AG04450 (cell line): ENCODE measurements at regions not wholly inside any gene's neighbourhood (a gene's known extent, or its start where the extent isn't known, plus 50 kb on each side); places are given as distances from the start of the nearest gene placed in this dataset.

ENCODE experiments used
- CTCF ChIA-PET: fragments of 300-600, 350-600 bp; formaldehyde crosslinking; extraction: SDS; loops from one replicate; lab custom pipeline; 2022; ENCODE audit warnings: antibody characterized with exemption, inconsistent platforms; lab: Charles Lee
- POLR2A ChIA-PET: fragments of 350-600 bp; formaldehyde crosslinking; extraction: SDS; loops from one replicate; lab custom pipeline; 2021; ENCODE audit warnings: antibody characterized with exemption, inconsistent platforms; lab: Yijun Ruan, JAX
- DNase-seq: peaks from one replicate; pipeline ENCODE4 v3.0.0-alpha.2; 2011; ENCODE audit warnings: low read depth, low spot score
- H3K27ac ChIP-seq: one replicate; pipeline ENCODE4 v1.5.1; 2012; ENCODE audit warnings: low read depth, low read length, control low read depth
- H3K27me3 ChIP-seq: one replicate; pipeline ENCODE4 v1.6.0; 2012; ENCODE audit warnings: low read length; ENCODE audit not compliant: control insufficient read depth, insufficient read depth
- H3K4me3 ChIP-seq: 2 replicates; pipeline ENCODE4 v1.5.1; 2011; ENCODE audit warnings: mild to moderate bottlenecking, low read depth, low read length, control low read depth
- H3K9me3 ChIP-seq: 2 replicates; pipeline ENCODE4 v1.5.1; 2012; ENCODE audit warnings: low read length; ENCODE audit not compliant: control insufficient read depth, insufficient read depth
- CTCF ChIP-seq: IDR thresholded peaks from 2 replicates; pipeline ENCODE4 v1.5.1; 2011; ENCODE audit warnings: low read depth, low read length, control low read depth, inconsistent platforms

- no peak for TF ChIP-seq CTCF
- CTCF ChIA-PET, result interaction anchor here (0.7 kb wide), 1 partner anchor 275 kb away, joined by 3 read pairs; the partner anchor contains the start of gene NR2F1
- no peak for DNase-seq
- Histone ChIP-seq H3K9me3 (no peaks in the 10 kb centered on the region), H3K27ac (no peak overlapping the region), H3K27me3 (no peaks in the 10 kb centered on the region), H3K4me3 (no peak overlapping the region)
- POLR2A ChIA-PET, result no interaction called here
Measured at GRCh38 chr5:93307557-93307956, 273.5 kb downstream of the NR2F1-AS1 start.

DNA sequence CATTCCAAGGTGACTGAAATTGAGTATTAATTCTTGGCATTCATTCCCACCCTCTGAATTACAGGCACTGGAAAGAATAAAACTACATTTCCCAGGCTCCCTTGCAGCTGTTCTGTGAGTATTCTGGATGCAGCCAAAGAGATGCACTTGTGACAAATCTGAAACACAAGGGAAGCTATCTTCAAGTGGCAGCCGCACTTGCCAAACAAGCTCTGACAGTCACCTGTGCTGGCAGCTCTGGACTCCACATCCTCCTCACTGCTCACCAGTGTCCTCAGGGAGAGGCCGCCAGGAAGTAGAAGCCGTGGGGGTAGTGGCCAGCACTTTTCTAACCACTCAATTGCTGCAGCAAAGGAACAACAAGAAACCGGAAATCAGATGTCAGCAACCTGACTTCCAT lies 275.0 kb downstream of the NR2F1-AS1 start:
- ChIA-PET CTCF (no interaction called here), POLR2A (no interaction called here)
- H3K4me3 ChIP-seq, result no peak overlapping the region

GRCh38 chr5:93304456-93305250 lies 276.4 kb downstream of the NR2F1-AS1 start:
- POLR2A ChIA-PET, result no interaction called here
- Histone ChIP-seq H3K4me3 (no peak overlapping the region), H3K27ac (no peak overlapping the region), H3K27me3 (no peaks in the 10 kb centered on the region), H3K9me3 (no peaks in the 10 kb centered on the region)
- CTCF ChIA-PET, result no interaction called here
- no peak for DNase-seq
- no peak for TF ChIP-seq CTCF

More for the DNA sequence above, 275.0 kb downstream of the NR2F1-AS1 start:
- Histone ChIP-seq H3K27ac (no peak overlapping the region), H3K27me3 (no peaks in the 10 kb centered on the region), H3K9me3 (no peaks in the 10 kb centered on the region)
- no peak for DNase-seq
- no peak for TF ChIP-seq CTCF

DNA sequence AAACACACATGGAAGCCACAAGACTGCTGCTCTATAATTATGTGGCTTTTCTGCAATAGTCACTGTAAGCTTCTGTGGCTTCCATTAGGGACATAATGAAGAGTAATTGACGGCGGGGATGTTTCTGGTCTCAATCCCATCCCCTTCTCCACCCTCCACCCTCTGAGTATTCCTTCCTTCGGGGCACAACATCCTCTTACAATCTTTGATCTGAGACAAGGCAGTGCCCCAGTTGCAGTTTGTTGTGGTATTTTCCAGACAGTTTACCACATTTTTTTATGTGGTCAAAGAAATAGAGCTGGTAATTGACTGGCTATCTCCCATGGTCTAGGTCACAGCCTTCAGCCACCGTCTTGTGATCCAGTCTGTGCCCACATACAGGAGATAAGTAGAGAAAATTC lies 277.7 kb downstream of the NR2F1-AS1 start:
- Histone ChIP-seq H3K27me3 (no peaks in the 10 kb centered on the region), H3K4me3 (no peak overlapping the region), H3K27ac (no peak overlapping the region), H3K9me3 (no peaks in the 10 kb centered on the region)
- ChIA-PET POLR2A (no interaction called here), CTCF (no interaction called here)
- no peak for TF ChIP-seq CTCF
- DNase-seq, result no peak

DNA sequence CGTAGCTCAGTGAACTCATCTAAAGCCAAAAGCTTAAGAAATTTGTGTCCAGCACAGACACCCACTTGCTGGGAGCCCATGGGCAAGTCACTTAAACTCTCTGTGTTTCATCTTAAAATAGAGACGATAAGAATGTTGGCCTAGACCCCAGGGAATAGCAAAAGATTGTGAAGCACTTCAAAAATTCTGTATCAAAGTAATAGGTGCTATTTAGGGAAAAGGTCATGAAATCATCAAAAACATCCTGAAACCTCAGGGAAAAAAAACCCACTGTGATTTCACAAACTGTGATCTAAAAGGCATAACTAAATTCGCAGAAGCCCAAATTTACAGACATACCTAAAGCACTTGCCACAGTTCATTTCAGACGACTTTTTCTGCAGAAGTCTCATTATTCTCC lies 278.3 kb downstream of the NR2F1-AS1 start:
- H3K9me3 ChIP-seq, result no peaks in the 10 kb centered on the region
- ChIA-PET POLR2A (no interaction called here), CTCF (no interaction called here)
- DNase-seq, result no peak
- H3K27ac ChIP-seq, result no peak overlapping the region
- TF ChIP-seq CTCF, result no peak
- no peaks in the 10 kb centered on the region for H3K27me3 ChIP-seq
- no peak overlapping the region for H3K4me3 ChIP-seq
